Endothelial cell of umbilical vein (primary cell): ENCODE measurements at regions not wholly inside any gene's neighbourhood (a gene's known extent, or its start where the extent isn't known, plus 50 kb on each side); places are given as distances from the start of the nearest gene placed in this dataset.

Experiments used
- BruUV-seq: library from RNA; stranded (reverse); fragments of 400-500 nt; replicated peaks from 2 replicates; lab custom pipeline; 2021; lab: Mats Ljungman, UMichigan
- CTCF ChIA-PET: fragments of 300-600, 350-600 bp; sonication (Branson Sonifier 250); formaldehyde crosslinking; loops from one replicate; lab custom pipeline; 2021; ENCODE audit warnings: antibody characterized with exemption, inconsistent platforms; lab: Charles Lee
- POLR2A ChIA-PET: fragments of 300-600, 350-600 bp; sonication (Branson Sonifier 250); formaldehyde crosslinking; loops from one replicate; lab custom pipeline; 2021; ENCODE audit warnings: antibody characterized with exemption, inconsistent platforms; lab: Charles Lee
- DNase-seq: peaks from one replicate; pipeline ENCODE4 v3.0.0-alpha.2; 2011; ENCODE audit warnings: low read depth, low spot score
- FAIRE-seq: peaks from 2 replicates; lab custom pipeline; 2011; peaks lifted over from hg19 to GRCh38; lab: Jason Lieb, UNC
- H2AFZ ChIP-seq: 2 replicates; pipeline ENCODE4 v1.6.0; 2012; ENCODE audit warnings: low read depth, low read length, control low read depth, inconsistent platforms
- H3K27ac ChIP-seq: 2 replicates; pipeline ENCODE4 v1.5.1; 2011; ENCODE audit warnings: low read depth, mild to moderate bottlenecking, control low read depth, low read length, moderate library complexity; ENCODE audit not compliant: insufficient read depth
- H3K27me3 ChIP-seq, 2 experiments: 2 replicates each; pipeline versions ENCODE4 v1.6.0 to v1.6.1; 2011; ENCODE audit warnings: low read length in 2 of 2, mixed read lengths in 1 of 2; ENCODE audit not compliant: control insufficient read depth in 2 of 2, insufficient read depth in 2 of 2
- H3K36me3 ChIP-seq, 2 experiments: 2 replicates in 1 of 2; 3 replicates in 1 of 2; pipeline ENCODE4 v1.5.1; 2011; ENCODE audit warnings: low read length in 2 of 2, mild to moderate bottlenecking in 1 of 2, moderate library complexity in 1 of 2; ENCODE audit not compliant: control insufficient read depth in 2 of 2, insufficient read depth in 2 of 2; ENCODE audit errors: extremely low read depth in 1 of 2
- H3K4me1 ChIP-seq: 3 replicates; pipeline ENCODE4 v1.5.1; 2011; ENCODE audit warnings: mild to moderate bottlenecking, low read length; ENCODE audit not compliant: control insufficient read depth, insufficient read depth; ENCODE audit errors: extremely low read depth
- H3K4me2 ChIP-seq: 2 replicates; pipeline ENCODE4 v1.6.1; 2011; ENCODE audit warnings: low read length, control low read depth, mixed read lengths; ENCODE audit not compliant: insufficient read depth
- H3K4me3 ChIP-seq, 3 experiments: fragments of 200-600 bp in 1 of 3; sonication (generic), shearing (Covaris generic) in 1 of 3; replicated peaks in 1 of 3; 2 replicates each; pipeline ENCODE4 v1.5.1; 2011 to 2016; ENCODE audit warnings: control low read depth in 3 of 3, low read length in 3 of 3, mild to moderate bottlenecking in 2 of 3, inconsistent platforms in 1 of 3, low read depth in 1 of 3, moderate library complexity in 1 of 3; ENCODE audit not compliant: insufficient read depth in 1 of 3
- H3K79me2 ChIP-seq: 2 replicates; pipeline ENCODE4 v1.6.0; 2012; ENCODE audit warnings: low read length, inconsistent platforms; ENCODE audit not compliant: control insufficient read depth, insufficient read depth
- H3K9ac ChIP-seq: replicated peaks from 2 replicates; pipeline ENCODE3; 2011; ENCODE audit warnings: low read length, control low read depth; ENCODE audit not compliant: insufficient read depth; ENCODE audit errors: extremely low read depth
- H3K9me1 ChIP-seq: replicated peaks from 3 replicates; pipeline ENCODE4 v1.6.0; 2011; ENCODE audit warnings: mild to moderate bottlenecking, low read length; ENCODE audit not compliant: control insufficient read depth, insufficient read depth; ENCODE audit errors: extremely low read depth
- H3K9me3 ChIP-seq: replicated peaks from 2 replicates; pipeline ENCODE4 v1.5.1; 2012; ENCODE audit warnings: low read length, inconsistent platforms; ENCODE audit not compliant: control insufficient read depth, insufficient read depth
- H4K20me1 ChIP-seq: replicated peaks from 2 replicates; pipeline ENCODE3; 2011; ENCODE audit warnings: mild to moderate bottlenecking, low read length; ENCODE audit not compliant: control insufficient read depth, insufficient read depth; ENCODE audit errors: extremely low read depth
- CTCF ChIP-seq, 2 donors: IDR thresholded peaks; 1 replicate in 1 of 2; 2 replicates in 1 of 2; pipeline ENCODE4 v1.5.1; 2011; ENCODE audit warnings: low read length in 2 of 2, mild to moderate bottlenecking in 2 of 2, moderate library complexity in 2 of 2, control low read depth in 1 of 2, inconsistent platforms in 1 of 2, low read depth in 1 of 2; ENCODE audit not compliant: insufficient read depth in 1 of 2; ENCODE audit errors: extremely low read depth in 1 of 2
- EZH2 ChIP-seq: IDR thresholded peaks from 2 replicates; pipeline ENCODE4 v1.6.1; 2012; ENCODE audit warnings: borderline replicate concordance, low read depth, mild to moderate bottlenecking, moderate library complexity, low read length, inconsistent platforms; ENCODE audit not compliant: severe bottlenecking
- GATA2 ChIP-seq: IDR thresholded peaks from 2 replicates; pipeline ENCODE4 v1.7.0; 2011; ENCODE audit warnings: low read depth, mild to moderate bottlenecking, moderate library complexity, mixed read lengths, low read length; ENCODE audit not compliant: insufficient read length, insufficient read depth
- JUN ChIP-seq: IDR thresholded peaks from 2 replicates; pipeline ENCODE4 v1.6.1; 2011; ENCODE audit warnings: borderline replicate concordance, low read depth; ENCODE audit not compliant: insufficient read length, insufficient read depth
- MYC ChIP-seq: IDR thresholded peaks from one replicate; pipeline ENCODE4 v1.6.1; 2011; ENCODE audit warnings: mild to moderate bottlenecking, low read depth, low read length
- POLR2A ChIP-seq: IDR thresholded peaks from 2 replicates; pipeline ENCODE4 v1.6.1; 2012; ENCODE audit warnings: low read depth, mild to moderate bottlenecking, control low read depth, low read length
- POLR2AphosphoS5 ChIP-seq: IDR thresholded peaks from 2 replicates; pipeline ENCODE4 v1.6.1; 2012; ENCODE audit warnings: low read depth, mild to moderate bottlenecking, control low read depth, low read length, moderate library complexity; ENCODE audit not compliant: insufficient read depth
- dilution Hi-C: fragments of 300-500 bp; cut with MboI; formaldehyde crosslinking; loops from one replicate; pipeline ENCODE4 v1.15.0; 2019; ENCODE audit warnings: low sequenced_read_pairs; ENCODE audit not compliant: extremely low pct_ligation_motif_present
- intact Hi-C: fragments of 100-400 bp; cut with micrococcal nuclease; formaldehyde crosslinking; loops from one replicate; pipeline ENCODE4 v1.10.0; 2022
- TF ChIP-seq, protein P1 (sequence below): IDR thresholded peaks from 2 replicates; pipeline ENCODE4 v1.6.1; 2011; ENCODE audit not compliant: insufficient read depth, insufficient read length

DNA sequence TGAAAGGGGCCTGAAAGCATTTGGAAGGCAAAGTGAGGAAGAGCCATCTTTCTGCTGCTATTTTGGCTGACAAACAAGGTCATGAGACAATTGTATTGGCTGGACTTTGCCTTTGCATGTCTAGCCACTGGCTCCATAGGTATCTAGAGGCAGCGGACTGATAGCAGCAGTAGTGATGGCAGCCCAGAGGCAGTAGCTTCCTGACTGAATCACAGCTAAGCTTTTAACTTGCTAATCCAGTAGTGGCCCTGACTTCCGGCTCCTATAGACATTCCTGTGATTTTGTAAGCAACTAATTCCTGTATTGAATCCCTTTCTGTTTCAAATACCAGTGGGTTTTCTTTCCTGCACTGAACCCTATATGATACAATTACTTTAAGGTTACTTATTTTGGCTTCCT is 69.8 kb upstream of the PDE1A start:
- H3K9me3 ChIP-seq = no peaks in the 10 kb centered on the region
- dilution Hi-C loops = no loop called here
- no TSS peak for BruUV-seq
- H3K79me2 ChIP-seq = no peaks in the 10 kb centered on the region
- no peaks in the 10 kb centered on the region for H3K4me1 ChIP-seq
- H2AFZ ChIP-seq = no peak overlapping the region
- DNase-seq (no peak), FAIRE-seq (no peak)
- H3K4me2 ChIP-seq = no peak overlapping the region
- no peak overlapping the region for H3K27ac ChIP-seq
- H3K4me3 ChIP-seq = no peak overlapping the region
- TF ChIP-seq, protein P1, sequence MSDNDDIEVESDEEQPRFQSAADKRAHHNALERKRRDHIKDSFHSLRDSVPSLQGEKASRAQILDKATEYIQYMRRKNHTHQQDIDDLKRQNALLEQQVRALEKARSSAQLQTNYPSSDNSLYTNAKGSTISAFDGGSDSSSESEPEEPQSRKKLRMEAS = no peak
- no peaks in the 10 kb centered on the region for H3K36me3 ChIP-seq
- no peaks in the 10 kb centered on the region for H3K27me3 ChIP-seq
- CTCF ChIA-PET = no interaction called here
- intact Hi-C loops = no loop called here
- H3K9me1 ChIP-seq = no peaks in the 10 kb centered on the region
- POLR2A ChIA-PET = no interaction called here
- no peaks in the 10 kb centered on the region for H4K20me1 ChIP-seq
- H3K9ac ChIP-seq = no peak overlapping the region

- no peak overlapping the region for H2AFZ ChIP-seq
- dilution Hi-C loops = no loop called here
- POLR2A ChIA-PET = no interaction called here
- H3K9me1 ChIP-seq = no peaks in the 10 kb centered on the region
- no peak for FAIRE-seq
- CTCF ChIA-PET = interaction anchor here (0.8 to 1.5 kb wide), 2 partner anchors 10 to 23 kb away, joined by 3 to 4 read pairs; no protein-coding TSS in a partner anchor
- no peak overlapping the region for H3K27ac ChIP-seq
- intact Hi-C loops = no loop called here
- no peak overlapping the region for H3K4me2 ChIP-seq
- no TSS peak for BruUV-seq
- no peak for DNase-seq
- no peaks in the 10 kb centered on the region for H4K20me1 ChIP-seq
- TF ChIP-seq GATA2 = no peak
- TF ChIP-seq EZH2 = no peak
- TF ChIP-seq CTCF (IDR thresholded peaks at IDR 0.05; ENCODE audit: extremely low read depth in 1 of 2, insufficient read depth in 1 of 2, low read depth in 1 of 2, low read length in 2 of 2) = no peak
- no peak for TF ChIP-seq JUN
- no peak for TF ChIP-seq MYC
- TF ChIP-seq POLR2A = no peak
- TF ChIP-seq, protein P1 = no peak
- TF ChIP-seq POLR2AphosphoS5 = no peak
- H3K36me3 ChIP-seq = no peaks in the 10 kb centered on the region
- H3K9ac ChIP-seq = no peak overlapping the region
- H3K4me3 ChIP-seq = no peak overlapping the region
- H3K4me1 ChIP-seq = no peaks in the 10 kb centered on the region
- H3K9me3 ChIP-seq = no peaks in the 10 kb centered on the region
- no peaks in the 10 kb centered on the region for H3K27me3 ChIP-seq
- H3K79me2 ChIP-seq = no peaks in the 10 kb centered on the region
These were observed 73.1 kb upstream of the PDE1A start for GRCh38 chr2:182499706-182500470.
